AG09309 (cell line): ENCODE measurements at regions not wholly inside any gene's neighbourhood (a gene's known extent, or its start where the extent isn't known, plus 50 kb on each side); places are given as distances from the start of the nearest gene placed in this dataset.

Source experiments
- DNase-seq: peaks from one replicate; pipeline ENCODE4 v3.0.0-alpha.2; 2010; ENCODE audit warnings: low read depth
- H3K4me3 ChIP-seq: 2 replicates; pipeline ENCODE4 v1.5.1; 2011; ENCODE audit warnings: mild to moderate bottlenecking, low read depth, low read length, moderate library complexity; ENCODE audit not compliant: control insufficient read depth
- CTCF ChIP-seq: IDR thresholded peaks from 2 replicates; pipeline ENCODE4 v1.5.1; 2011; ENCODE audit warnings: mild to moderate bottlenecking, low read depth, low read length, inconsistent platforms; ENCODE audit not compliant: insufficient read depth, control insufficient read depth; ENCODE audit errors: missing control alignments

GRCh38 chr9:23551929-23552707 is 273.9 kb downstream of the ELAVL2 start:
- no peak for TF ChIP-seq CTCF
- DNase-seq, result no peak
- no peak overlapping the region for H3K4me3 ChIP-seq

- no peak for DNase-seq
- no peak for TF ChIP-seq CTCF
- no peak overlapping the region for H3K4me3 ChIP-seq
Observed at GRCh38 chr9:23552876-23553601, 273.0 kb downstream of the ELAVL2 start.

GRCh38 chr9:23554686-23555085 is 271.4 kb downstream of the ELAVL2 start:
- no peak overlapping the region for H3K4me3 ChIP-seq
- no peak for DNase-seq
- no peak for TF ChIP-seq CTCF

- no peak for DNase-seq
- TF ChIP-seq CTCF, result no peak
- H3K4me3 ChIP-seq, result no peak overlapping the region
Observed at GRCh38 chr9:23555851-23556250, 270.2 kb downstream of the ELAVL2 start.

GRCh38 chr9:23556459-23556858 is 269.6 kb downstream of the ELAVL2 start:
- no peak for TF ChIP-seq CTCF
- no peak overlapping the region for H3K4me3 ChIP-seq

GRCh38 chr9:23557689-23558088 is 268.4 kb downstream of the ELAVL2 start:
- H3K4me3 ChIP-seq, result no peak overlapping the region
- no peak for DNase-seq
- TF ChIP-seq CTCF, result no peak

More at GRCh38 chr9:23556459-23556858, 269.6 kb downstream of the ELAVL2 start:
- no peak for DNase-seq
